ENCODE measurements at regions not wholly inside any gene's neighbourhood (a gene's known extent, or its start where the extent isn't known, plus 50 kb on each side); places are given as distances from the start of the nearest gene placed in this dataset.

DNA sequence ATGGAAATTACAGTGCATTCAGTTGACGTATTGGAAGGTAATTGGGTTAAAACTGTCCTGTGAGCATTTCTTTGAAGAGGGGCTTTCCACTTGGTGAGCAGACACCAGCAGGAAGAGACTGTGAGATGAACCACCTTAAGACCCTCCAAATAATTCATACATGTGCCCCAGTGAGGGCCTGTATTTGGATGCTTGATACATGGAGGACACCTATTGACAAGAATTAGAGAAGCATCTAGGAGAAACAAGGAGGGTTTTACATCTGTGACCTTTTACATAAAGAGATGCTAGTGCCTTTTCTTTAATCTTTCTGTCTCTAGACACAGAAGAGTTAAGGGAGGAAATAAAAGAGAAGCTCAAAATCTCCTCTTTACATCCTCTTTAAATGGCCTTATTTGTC, 1115.3 kb upstream of the IGFBP7 start:
- H3K27ac ChIP-seq: no peak overlapping the region
- no peaks in the 10 kb centered on the region for H3K27me3 ChIP-seq (replicated peaks)

DNA sequence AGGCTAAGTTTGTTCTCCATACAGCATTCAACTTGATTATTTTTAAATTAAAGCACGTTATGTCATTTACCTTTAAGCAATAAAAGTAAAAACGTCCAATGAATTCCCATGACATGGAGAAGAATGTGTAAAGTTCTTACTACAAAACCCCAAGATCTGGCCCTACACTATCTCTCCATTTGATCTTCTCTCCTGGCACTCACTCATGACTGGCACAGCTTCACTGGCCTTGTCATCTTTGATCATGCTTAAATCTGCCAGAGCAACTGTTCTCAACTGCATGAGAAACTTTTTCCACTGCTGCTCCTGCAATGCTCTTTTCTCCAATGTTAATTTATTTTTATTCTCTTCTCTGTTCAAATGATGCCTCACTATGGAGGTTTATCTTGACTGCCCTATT, 1109.0 kb upstream of the IGFBP7 start:
- Histone ChIP-seq H3K4me3 (ENCODE audit: low read depth, low read length) (no peak overlapping the region), H3K27ac (no peak overlapping the region), H3K36me3 (replicated peaks) (no peaks in the 10 kb centered on the region), H3K27me3 (replicated peaks) (no peaks in the 10 kb centered on the region)
- no peak for DNase-seq
- TF ChIP-seq, protein P1, sequence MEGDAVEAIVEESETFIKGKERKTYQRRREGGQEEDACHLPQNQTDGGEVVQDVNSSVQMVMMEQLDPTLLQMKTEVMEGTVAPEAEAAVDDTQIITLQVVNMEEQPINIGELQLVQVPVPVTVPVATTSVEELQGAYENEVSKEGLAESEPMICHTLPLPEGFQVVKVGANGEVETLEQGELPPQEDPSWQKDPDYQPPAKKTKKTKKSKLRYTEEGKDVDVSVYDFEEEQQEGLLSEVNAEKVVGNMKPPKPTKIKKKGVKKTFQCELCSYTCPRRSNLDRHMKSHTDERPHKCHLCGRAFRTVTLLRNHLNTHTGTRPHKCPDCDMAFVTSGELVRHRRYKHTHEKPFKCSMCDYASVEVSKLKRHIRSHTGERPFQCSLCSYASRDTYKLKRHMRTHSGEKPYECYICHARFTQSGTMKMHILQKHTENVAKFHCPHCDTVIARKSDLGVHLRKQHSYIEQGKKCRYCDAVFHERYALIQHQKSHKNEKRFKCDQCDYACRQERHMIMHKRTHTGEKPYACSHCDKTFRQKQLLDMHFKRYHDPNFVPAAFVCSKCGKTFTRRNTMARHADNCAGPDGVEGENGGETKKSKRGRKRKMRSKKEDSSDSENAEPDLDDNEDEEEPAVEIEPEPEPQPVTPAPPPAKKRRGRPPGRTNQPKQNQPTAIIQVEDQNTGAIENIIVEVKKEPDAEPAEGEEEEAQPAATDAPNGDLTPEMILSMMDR (IDR thresholded peaks at IDR 0.05; ENCODE audit: low read depth, low read length, missing control alignments): no peak
- in situ Hi-C loops (cut with HindIII; ENCODE audit: low pct_ligation_motif_present, low sequenced_read_pairs): no loop called here

More for the DNA sequence above, 1115.3 kb upstream of the IGFBP7 start:
- Histone ChIP-seq H3K4me3 (ENCODE audit: low read depth, low read length) (no peak overlapping the region), H3K36me3 (replicated peaks) (no peaks in the 10 kb centered on the region)
- TF ChIP-seq, protein P1 (IDR thresholded peaks at IDR 0.05; ENCODE audit: low read depth, low read length, missing control alignments): no peak
- in situ Hi-C loops (cut with HindIII; ENCODE audit: low pct_ligation_motif_present, low sequenced_read_pairs): no loop called here
- no peak for DNase-seq

DNA sequence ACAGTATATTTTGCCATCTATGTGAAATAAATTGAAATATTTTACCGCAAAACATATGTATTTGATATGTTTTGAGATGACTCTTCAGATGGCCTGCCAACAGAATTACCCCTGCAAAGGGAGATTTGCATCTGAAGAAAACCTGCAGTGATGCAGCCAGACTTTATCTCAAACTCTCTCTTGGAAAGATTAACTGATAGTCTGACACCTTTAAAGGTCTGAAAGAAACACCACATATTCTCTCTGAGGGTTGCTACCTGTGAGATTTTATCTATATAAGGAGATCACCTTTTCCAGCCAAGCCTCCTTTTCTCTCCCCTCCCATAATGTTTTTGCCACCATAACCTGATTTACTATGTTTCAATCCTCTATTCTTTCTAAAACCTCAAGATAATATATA, 1106.3 kb upstream of the IGFBP7 start:
- no peak for DNase-seq
- no peaks in the 10 kb centered on the region for H3K27me3 ChIP-seq (replicated peaks)
- no peak overlapping the region for H3K27ac ChIP-seq
- TF ChIP-seq, protein P1 (IDR thresholded peaks at IDR 0.05; ENCODE audit: low read depth, low read length, missing control alignments): no peak
- no peaks in the 10 kb centered on the region for H3K36me3 ChIP-seq (replicated peaks)
- in situ Hi-C loops (cut with HindIII; ENCODE audit: low pct_ligation_motif_present, low sequenced_read_pairs): no loop called here
- no peak overlapping the region for H3K4me3 ChIP-seq (ENCODE audit: low read depth, low read length)

DNA sequence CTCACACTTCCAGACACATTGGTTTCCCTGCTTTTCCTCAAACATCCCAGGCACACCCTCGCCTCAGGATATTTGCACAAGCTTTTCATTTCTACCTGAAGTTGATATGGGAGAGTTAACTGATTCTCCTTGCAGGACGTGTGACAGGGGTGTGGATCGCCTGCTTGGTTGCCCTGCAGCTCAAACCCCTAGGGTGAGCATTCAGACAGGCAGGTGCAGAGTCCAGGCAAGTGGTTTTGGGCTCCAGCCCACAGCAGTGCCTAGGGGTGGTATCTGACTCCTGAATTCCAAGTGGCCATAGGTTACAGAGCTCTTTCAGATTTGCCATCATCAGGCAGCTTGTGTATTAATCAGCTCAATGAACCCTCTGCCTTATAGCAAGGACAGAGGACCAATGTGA, 1104.2 kb upstream of the IGFBP7 start:
- DNase-seq: no peak
- Histone ChIP-seq H3K27ac (no peak overlapping the region), H3K27me3 (replicated peaks) (no peaks in the 10 kb centered on the region), H3K36me3 (replicated peaks) (no peaks in the 10 kb centered on the region), H3K4me3 (ENCODE audit: low read depth, low read length) (no peak overlapping the region)
- in situ Hi-C loops (cut with HindIII; ENCODE audit: low pct_ligation_motif_present, low sequenced_read_pairs): no loop called here
- TF ChIP-seq, protein P1 (IDR thresholded peaks at IDR 0.05; ENCODE audit: low read depth, low read length, missing control alignments): no peak

DNA sequence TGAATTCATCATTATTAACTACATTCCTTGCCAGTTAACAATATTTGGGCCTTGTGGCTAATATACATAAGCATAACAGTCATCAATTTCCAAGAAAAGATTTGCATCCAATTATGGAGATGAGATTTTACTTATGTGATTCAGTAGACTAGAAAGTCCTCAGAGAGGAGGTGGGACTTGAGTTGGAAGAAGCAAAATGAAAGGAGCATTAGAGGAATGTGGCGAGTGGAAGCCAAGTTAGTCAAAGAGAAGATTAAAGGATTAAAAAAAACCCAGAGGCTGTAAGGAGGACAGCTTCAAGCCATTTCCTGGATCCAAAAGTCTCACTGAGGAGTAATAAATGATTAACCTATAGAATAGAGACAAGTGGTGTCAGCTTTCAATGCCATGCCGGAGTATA, 1099.4 kb upstream of the IGFBP7 start:
- TF ChIP-seq, protein P1 (IDR thresholded peaks at IDR 0.05; ENCODE audit: low read depth, low read length, missing control alignments): no peak
- Histone ChIP-seq H3K27ac (no peak overlapping the region), H3K36me3 (replicated peaks) (no peaks in the 10 kb centered on the region), H3K27me3 (replicated peaks) (no peaks in the 10 kb centered on the region), H3K4me3 (ENCODE audit: low read depth, low read length) (no peak overlapping the region)
- DNase-seq: no peak
- in situ Hi-C loops (cut with HindIII; ENCODE audit: low pct_ligation_motif_present, low sequenced_read_pairs): no loop called here

DNA sequence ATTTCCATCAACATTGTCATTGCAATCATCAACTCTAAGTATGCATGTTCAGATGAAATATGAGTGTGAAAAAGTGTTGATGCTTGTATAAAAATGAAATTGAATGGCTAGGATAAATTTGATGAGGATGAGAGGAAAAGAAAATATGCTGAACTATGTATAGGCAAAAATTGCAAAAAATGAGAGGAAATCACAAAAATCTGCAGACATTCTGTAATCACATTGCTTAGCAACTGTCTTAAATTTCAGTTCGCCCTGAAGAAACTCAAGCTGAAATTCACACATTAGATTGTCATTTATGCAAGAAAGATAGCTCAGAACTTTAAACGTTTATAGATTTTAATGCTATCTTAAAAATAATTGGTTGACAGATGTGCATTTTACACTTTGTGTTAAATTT, 1098.8 kb upstream of the IGFBP7 start:
- in situ Hi-C loops (cut with HindIII; ENCODE audit: low pct_ligation_motif_present, low sequenced_read_pairs): no loop called here
- H3K27ac ChIP-seq: no peak overlapping the region
- H3K36me3 ChIP-seq (replicated peaks): no peaks in the 10 kb centered on the region
- H3K4me3 ChIP-seq (ENCODE audit: low read depth, low read length): no peak overlapping the region
- DNase-seq: no peak
- no peaks in the 10 kb centered on the region for H3K27me3 ChIP-seq (replicated peaks)
- TF ChIP-seq, protein P1 (IDR thresholded peaks at IDR 0.05; ENCODE audit: low read depth, low read length, missing control alignments): no peak

Measured in brain microvascular endothelial cell (primary cell).